HG03066 (cell line): ENCODE measurements at regions not wholly inside any gene's neighbourhood (a gene's known extent, or its start where the extent isn't known, plus 50 kb on each side); places are given as distances from the start of the nearest gene placed in this dataset.
"Not testable (repeated sequence)": the region's sequence is repeated elsewhere in the genome, so short reads cannot be mapped to it uniquely, and the experiment has no call there.

Experiments
- ATAC-seq: cut with Tn5 transposase; IDR thresholded peaks from one replicate; pipeline ENCODE4 v1.9.1; 2021; ENCODE audit warnings: low read depth; ENCODE audit not compliant: unreplicated experiment

- ATAC-seq: no peak
Observed at GRCh38 chr18:39497821-39498220, 1932.2 kb upstream of the CELF4 start.

DNA sequence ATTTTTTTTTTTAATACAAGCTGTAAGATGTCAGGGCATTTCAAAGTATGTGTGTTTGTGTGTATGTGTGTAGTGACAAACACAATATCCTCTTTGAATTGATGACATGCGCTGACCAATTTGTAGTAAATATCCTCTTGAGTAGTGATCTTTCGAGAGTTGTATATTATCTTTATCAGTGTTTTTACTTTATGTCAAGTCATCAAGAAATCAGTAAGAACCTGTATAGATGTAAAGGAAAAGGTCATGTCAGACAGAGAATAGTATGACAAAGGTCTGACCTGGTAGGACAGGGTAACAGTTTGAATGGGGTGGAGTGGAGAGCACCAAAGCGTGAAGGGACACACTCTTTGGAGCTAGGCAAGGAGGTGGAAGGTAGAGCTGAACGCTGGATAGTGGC is 1931.4 kb upstream of the CELF4 start:
- ATAC-seq: no peak

- no peak for ATAC-seq
Observed at GRCh38 chr18:39494211-39494896, 1928.8 kb upstream of the CELF4 start.

DNA sequence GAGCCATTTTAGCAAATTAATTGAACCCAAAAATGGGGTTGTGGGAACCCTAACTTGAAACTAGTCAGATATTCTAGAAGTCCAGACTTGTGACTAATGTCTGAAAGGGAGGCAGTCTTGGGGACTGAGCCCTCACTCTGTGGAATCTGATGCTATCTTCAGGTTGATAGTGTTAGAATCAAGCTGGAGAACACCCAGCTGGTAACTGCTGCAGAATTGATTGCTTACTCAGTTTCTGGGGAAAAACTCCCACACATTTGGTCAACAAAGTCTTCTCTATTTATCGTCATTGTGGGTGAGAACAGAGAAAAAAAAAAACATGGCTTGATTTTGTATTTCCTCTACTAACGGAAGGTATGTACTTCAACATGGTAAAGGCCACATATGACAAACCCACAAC is 1925.8 kb upstream of the CELF4 start:
- no peak for ATAC-seq

- no peak for ATAC-seq
Observed at GRCh38 chr18:39489431-39489830, 1923.8 kb upstream of the CELF4 start.

DNA sequence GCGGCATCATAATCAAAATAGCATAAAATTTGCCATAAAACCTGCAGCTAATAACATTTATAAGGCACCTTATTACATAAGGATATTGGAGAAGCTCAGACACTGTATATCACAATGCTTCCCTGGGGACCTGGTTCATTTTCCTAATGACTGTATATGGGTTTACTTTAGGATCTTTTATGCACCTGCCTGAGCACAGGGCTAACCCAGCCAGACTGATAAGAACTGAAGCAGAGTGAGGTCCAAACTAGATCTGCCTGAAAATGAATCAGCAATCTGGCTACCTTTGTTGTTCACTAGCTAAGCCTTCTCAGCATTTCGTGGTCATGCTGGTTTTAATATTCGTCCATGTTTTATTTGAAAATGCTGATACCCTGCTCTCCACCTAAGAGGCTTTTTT is 1922.3 kb upstream of the CELF4 start:
- no peak for ATAC-seq

- no peak for ATAC-seq
Observed at GRCh38 chr18:39486268-39486667, 1920.7 kb upstream of the CELF4 start.

GRCh38 chr18:39485696-39486095 is 1920.1 kb upstream of the CELF4 start:
- ATAC-seq: no peak

- no peak for ATAC-seq
Observed at GRCh38 chr18:39481281-39481680, 1915.7 kb upstream of the CELF4 start.

DNA sequence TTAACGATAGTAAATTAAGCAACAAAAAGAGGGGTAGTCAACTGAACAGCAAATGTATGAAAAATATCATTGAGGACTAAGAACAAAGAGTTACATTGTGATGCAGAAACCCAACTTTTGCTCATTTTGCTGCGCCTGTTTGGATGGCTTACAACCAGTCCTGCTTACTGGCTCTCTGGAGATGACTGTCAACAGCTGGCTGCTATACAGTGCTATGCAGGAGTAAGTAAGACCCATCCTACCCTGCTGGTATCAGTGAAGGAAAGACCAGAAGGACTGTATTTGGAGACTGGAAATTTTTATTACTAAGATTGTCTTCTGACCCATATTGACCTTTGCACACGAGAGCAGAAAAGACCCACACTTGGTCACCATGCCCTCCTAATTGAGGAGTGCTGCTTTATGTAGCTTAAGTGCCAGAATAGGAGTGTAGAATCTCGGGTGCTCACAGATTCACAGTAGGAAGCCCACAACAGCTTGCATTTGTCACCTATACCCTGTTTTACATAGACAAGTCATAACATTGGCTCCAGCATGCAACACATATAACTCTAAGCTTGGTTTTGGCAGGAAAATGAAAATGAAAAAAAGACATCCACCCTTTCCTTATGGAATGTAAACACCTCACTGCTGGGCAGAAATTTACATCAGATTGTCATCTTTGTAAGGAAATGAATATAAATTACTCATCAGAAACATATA is 1915.0 kb upstream of the CELF4 start:
- no peak for ATAC-seq

DNA sequence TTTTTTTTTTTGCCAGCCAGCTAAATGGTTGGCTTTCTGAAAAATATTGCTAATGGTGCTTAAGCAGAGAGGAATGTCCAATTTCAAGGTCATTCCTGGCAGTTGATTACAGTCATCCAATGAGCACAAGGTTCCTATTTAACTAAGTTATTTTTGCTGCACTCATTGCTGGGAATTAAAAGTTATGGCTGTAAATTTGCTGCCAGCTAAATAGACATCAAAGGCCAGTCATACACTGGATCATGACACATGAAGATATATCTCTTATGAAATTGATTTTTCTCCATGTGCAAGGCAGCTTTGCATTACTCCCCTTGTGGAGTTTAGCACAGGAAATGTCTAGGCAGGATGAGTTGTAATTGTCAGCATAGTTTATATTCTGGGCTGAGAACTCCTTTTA is 1898.4 kb upstream of the CELF4 start:
- no peak for ATAC-seq

DNA sequence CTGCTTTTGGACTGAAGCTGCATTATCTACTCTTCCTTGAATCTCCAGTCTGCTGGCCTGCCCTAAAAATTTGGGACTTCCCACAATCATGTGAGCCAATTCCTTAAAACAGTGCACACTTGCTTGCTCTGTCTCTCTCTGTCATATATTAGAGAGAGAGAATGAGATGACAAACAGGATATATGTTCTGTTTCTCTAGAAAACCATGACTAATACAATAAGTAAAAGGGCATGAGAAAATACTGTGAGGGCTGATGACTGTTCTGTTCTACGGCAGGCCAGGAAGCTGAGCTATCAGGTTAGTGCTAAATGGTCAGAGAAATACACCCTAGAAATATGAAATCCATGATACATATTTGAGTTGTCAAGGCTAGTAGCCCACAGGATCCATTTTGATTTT is 1896.8 kb upstream of the CELF4 start:
- ATAC-seq: no peak

GRCh38 chr18:39460136-39460535 is 1894.5 kb upstream of the CELF4 start:
- no peak for ATAC-seq

DNA sequence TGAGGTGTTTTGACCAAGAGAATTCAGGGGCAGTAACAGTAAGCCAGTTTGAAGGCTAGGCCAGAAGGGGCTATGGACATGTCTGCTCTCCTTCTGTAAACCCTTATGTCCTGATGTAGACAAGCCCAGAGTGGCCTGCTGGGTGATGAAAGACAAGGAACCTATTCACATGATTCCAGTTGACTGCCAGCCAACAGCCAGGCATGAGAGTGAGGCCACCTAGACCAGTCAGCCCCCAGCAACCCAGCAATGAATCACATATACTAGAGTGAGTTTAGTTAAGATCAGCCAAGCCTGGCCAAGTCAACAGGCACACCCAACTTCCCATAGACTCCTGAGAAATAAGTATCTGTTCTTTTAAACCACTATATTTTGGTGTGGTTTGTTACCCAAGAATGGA is 1889.7 kb upstream of the CELF4 start:
- no peak for ATAC-seq

DNA sequence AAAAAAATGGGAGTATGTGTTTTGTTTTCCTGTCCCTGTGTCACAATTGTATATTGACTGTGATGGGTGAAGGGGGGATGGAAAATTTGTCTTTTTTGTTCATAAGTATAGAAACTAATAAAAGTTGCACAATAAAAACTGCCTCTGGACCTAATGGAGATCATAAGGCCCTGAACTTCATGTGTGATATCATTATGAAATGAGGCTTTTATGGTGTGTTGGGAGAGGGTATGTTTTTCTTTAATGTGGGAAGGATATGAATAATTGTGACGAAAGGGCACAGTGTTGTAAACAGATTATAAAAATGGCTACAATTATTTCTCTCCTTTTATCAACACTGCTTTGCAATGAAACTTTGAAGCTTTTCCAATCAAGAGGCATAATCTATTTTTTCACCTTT is 1889.3 kb upstream of the CELF4 start:
- no peak for ATAC-seq

GRCh38 chr18:39453882-39454281 is 1888.3 kb upstream of the CELF4 start:
- no peak for ATAC-seq

- ATAC-seq: no peak
Observed at GRCh38 chr18:39453356-39453755, 1887.8 kb upstream of the CELF4 start.

- ATAC-seq: no peak
Observed at GRCh38 chr18:39450958-39451357, 1885.4 kb upstream of the CELF4 start.

DNA sequence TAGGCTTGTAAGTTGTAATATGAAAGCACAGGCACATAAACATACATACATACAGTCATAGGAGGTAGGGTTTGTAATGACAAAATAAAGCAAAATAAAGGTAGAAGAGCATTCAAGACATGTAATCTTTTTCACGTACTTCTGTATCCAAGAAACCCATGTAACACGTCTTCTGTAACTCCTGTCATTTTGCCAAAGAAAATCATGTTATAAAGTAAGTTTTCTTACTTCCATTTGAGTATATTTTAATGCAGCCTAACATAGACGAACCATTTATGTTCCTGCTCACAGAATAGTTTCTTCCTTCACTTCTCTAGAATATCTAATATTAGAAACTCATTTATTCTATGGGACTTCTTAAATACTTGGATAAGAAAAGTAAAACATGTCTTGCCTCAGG is 1884.0 kb upstream of the CELF4 start:
- ATAC-seq: no peak

DNA sequence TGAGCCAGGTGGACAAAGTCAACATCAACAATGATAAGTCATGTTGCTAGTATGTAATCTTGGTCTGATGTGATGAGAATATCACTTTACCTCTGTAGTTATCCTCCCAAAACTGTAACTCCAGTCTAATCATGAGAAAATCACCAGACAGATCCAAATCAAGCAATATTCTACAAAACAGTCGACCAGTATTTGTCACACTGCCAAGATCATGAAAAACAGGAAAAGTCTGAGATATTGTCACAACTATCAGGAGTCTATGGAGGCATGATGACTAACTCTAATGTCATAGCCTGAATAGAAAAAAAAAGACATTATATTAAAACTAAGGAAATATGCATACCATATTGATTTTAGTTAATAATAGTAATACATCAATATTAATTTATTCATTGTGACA is 1883.3 kb upstream of the CELF4 start:
- ATAC-seq: no peak

DNA sequence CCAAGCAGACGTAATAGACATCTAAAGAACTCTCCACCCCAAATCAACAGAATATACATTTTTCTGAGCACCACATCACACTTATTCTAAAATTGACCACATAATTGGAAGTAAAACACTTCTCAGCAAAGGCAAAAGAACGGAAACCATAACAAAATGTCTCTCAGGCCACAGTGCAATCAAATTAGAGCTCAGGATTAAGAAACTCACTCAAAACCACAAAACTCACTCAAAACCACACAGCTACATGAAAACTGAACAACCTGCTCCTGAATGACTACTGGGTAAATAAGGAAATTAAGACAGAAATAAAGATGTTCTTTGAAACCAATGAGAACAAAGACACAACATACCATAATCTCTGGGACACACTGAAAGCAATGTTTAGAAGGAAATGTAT is 1879.4 kb upstream of the CELF4 start:
- not testable (repeated sequence) for ATAC-seq

DNA sequence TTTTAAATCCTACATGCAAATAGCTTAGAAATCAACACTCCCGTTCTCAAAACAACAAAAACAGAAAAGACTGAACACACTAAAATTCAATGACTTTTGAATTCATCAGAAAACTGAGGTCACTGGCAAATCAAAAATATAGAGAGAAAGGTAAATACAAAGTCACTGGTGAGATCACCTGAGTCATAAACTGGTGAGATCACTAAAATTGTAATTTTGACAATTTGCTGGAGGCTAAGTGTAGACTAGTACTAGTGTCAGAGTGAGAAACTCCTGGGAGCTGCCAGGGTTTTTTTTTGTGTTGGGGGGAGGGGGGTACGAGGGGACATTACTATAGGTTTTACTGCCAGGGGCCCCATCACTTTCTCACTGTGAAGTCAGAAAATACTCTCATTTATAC is 1876.0 kb upstream of the CELF4 start:
- ATAC-seq: no peak
